ENCODE measurements at regions not wholly inside any gene's neighbourhood (a gene's known extent, or its start where the extent isn't known, plus 50 kb on each side); places are given as distances from the start of the nearest gene placed in this dataset.

- H3K4me1 ChIP-seq (ENCODE audit: control insufficient read depth, insufficient read depth, low read length), result no peaks in the 10 kb centered on the region
- no peaks in the 10 kb centered on the region for H3K36me3 ChIP-seq (ENCODE audit: control insufficient read depth in 2 of 2, insufficient read depth in 1 of 2, low read length in 2 of 2)
- no peaks in the 10 kb centered on the region for H3K9me3 ChIP-seq (ENCODE audit: control insufficient read depth, insufficient read depth, low read depth, low read length)
- ChIA-PET CTCF (interaction anchor here (0.5 kb wide), 1 partner anchor 17 kb away, joined by 7 read pairs; no protein-coding TSS in a partner anchor), POLR2A (no interaction called here)
- no peak overlapping the region for H3K27ac ChIP-seq (ENCODE audit: extremely low read depth, low read depth, low read length)
- TF ChIP-seq ZNF121 (tag by site-specific recombination; IDR thresholded peaks at IDR 0.05), result no peak
- no peak for TF ChIP-seq ZBTB49 (tag by site-specific recombination; IDR thresholded peaks at IDR 0.05; ENCODE audit: low read depth)
- no peak for TF ChIP-seq ZSCAN30 (tag by site-specific recombination; IDR thresholded peaks at IDR 0.05)
- TF ChIP-seq ATF2 (tag by site-specific recombination; IDR thresholded peaks at IDR 0.05; ENCODE audit: low read depth), result no peak
- TF ChIP-seq OVOL3 (tag by site-specific recombination; IDR thresholded peaks at IDR 0.05), result no peak
- no peak for TF ChIP-seq GFI1B (tag by site-specific recombination; IDR thresholded peaks at IDR 0.05)
- TF ChIP-seq FEZF1 (tag by site-specific recombination; IDR thresholded peaks at IDR 0.05), result no peak
- TF ChIP-seq ZNF174 (tag by site-specific recombination; IDR thresholded peaks at IDR 0.05), result no peak
- TF ChIP-seq, protein P1, sequence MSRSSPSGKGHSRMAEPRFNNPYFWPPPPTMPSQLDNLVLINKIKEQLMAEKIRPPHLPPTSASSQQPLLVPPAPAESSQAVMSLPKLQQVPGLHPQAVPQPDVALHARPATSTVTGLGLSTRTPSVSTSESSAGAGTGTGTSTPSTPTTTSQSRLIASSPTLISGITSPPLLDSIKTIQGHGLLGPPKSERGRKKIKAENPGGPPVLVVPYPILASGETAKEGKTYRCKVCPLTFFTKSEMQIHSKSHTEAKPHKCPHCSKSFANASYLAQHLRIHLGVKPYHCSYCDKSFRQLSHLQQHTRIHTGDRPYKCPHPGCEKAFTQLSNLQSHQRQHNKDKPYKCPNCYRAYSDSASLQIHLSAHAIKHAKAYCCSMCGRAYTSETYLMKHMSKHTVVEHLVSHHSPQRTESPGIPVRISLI (tag by site-specific recombination; IDR thresholded peaks at IDR 0.05), result no peak
- TF ChIP-seq OSR2 (tag by site-specific recombination; IDR thresholded peaks at IDR 0.05), result no peak
- TF ChIP-seq PBX3 (CRISPR knock-in tag; IDR thresholded peaks at IDR 0.05), result no peak
- no peak for TF ChIP-seq ZNF621 (tag by site-specific recombination; IDR thresholded peaks at IDR 0.05)
- no peak for TF ChIP-seq SP3 (tag by site-specific recombination; IDR thresholded peaks at IDR 0.05)
- TF ChIP-seq GLI2 (tag by site-specific recombination; IDR thresholded peaks at IDR 0.05; ENCODE audit: borderline replicate concordance, low read depth), result no peak
- no peak for TF ChIP-seq HOXA7 (CRISPR knock-in tag; IDR thresholded peaks at IDR 0.05; ENCODE audit: borderline replicate concordance)
- TF ChIP-seq, protein P2, sequence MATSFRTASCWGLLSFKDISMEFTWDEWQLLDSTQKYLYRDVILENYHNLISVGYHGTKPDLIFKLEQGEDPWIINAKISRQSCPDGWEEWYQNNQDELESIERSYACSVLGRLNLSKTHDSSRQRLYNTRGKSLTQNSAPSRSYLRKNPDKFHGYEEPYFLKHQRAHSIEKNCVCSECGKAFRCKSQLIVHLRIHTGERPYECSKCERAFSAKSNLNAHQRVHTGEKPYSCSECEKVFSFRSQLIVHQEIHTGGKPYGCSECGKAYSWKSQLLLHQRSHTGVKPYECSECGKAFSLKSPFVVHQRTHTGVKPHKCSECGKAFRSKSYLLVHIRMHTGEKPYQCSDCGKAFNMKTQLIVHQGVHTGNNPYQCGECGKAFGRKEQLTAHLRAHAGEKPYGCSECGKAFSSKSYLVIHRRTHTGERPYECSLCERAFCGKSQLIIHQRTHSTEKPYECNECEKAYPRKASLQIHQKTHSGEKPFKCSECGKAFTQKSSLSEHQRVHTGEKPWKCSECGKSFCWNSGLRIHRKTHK (tag by site-specific recombination; IDR thresholded peaks at IDR 0.05), result no peak
- TF ChIP-seq, protein P3, sequence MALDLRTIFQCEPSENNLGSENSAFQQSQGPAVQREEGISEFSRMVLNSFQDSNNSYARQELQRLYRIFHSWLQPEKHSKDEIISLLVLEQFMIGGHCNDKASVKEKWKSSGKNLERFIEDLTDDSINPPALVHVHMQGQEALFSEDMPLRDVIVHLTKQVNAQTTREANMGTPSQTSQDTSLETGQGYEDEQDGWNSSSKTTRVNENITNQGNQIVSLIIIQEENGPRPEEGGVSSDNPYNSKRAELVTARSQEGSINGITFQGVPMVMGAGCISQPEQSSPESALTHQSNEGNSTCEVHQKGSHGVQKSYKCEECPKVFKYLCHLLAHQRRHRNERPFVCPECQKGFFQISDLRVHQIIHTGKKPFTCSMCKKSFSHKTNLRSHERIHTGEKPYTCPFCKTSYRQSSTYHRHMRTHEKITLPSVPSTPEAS (tag by site-specific recombination; IDR thresholded peaks at IDR 0.05), result no peak
- TF ChIP-seq ZNF169 (tag by site-specific recombination; IDR thresholded peaks at IDR 0.05), result no peak
- no peak for TF ChIP-seq SP2 (tag by site-specific recombination; IDR thresholded peaks at IDR 0.05)
- TF ChIP-seq SCRT1 (tag by site-specific recombination; IDR thresholded peaks at IDR 0.05; ENCODE audit: borderline replicate concordance), result no peak
- H3K4me3 ChIP-seq (ENCODE audit: low read depth, low read length), result no peak overlapping the region
These were observed 75.0 kb downstream of the PTPDC1 start for GRCh38 chr9:94159069-94159939.

All from HEK293 (cell line).